NB4 (cell line): ENCODE measurements at regions not wholly inside any gene's neighbourhood (a gene's known extent, or its start where the extent isn't known, plus 50 kb on each side); places are given as distances from the start of the nearest gene placed in this dataset.

Source experiments
- DNase-seq: peaks from one replicate; pipeline ENCODE4 v3.0.0; 2010; ENCODE audit warnings: low read depth
- H3K4me3 ChIP-seq: one replicate; pipeline ENCODE4 v1.5.1; 2011; ENCODE audit warnings: mild to moderate bottlenecking, low read depth, low read length, moderate library complexity
- MYC ChIP-seq: IDR thresholded peaks from 2 replicates; pipeline ENCODE4 v1.6.1; 2011; ENCODE audit warnings: low read depth, low read length
- POLR2A ChIP-seq: IDR thresholded peaks from 2 replicates; pipeline ENCODE4 v1.6.1; 2011; ENCODE audit warnings: mild to moderate bottlenecking; ENCODE audit not compliant: insufficient read length; ENCODE audit errors: extremely low read depth
- TF ChIP-seq, protein P1 (sequence below): IDR thresholded peaks from one replicate; pipeline ENCODE4 v1.5.1; 2012; ENCODE audit warnings: low read depth, low read length
- TF ChIP-seq, protein P2 (sequence below): IDR thresholded peaks from 2 replicates; pipeline ENCODE4 v1.6.1; 2011; ENCODE audit warnings: low read depth, low read length

DNA sequence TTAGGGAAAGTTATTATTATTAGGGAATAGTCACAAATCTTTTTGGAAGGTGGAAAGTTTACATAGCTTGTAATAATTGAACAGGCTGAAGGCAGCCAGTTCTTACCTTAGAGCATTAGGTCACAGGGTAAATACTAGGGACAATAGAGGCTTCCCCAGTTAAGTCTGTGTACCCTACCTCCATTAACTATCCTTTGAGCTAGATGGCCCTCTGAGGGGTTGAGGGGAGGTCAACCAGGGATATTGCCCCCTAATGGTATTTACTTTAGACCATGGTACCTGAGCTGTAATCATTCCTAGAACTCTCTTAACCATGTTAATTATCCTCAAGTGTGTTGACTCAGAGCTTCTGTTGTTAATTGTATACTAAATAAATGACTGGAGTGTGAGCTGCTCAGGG is 120.5 kb upstream of the SCN7A start:
- TF ChIP-seq POLR2A: no peak
- no peak overlapping the region for H3K4me3 ChIP-seq
- DNase-seq: no peak

DNA sequence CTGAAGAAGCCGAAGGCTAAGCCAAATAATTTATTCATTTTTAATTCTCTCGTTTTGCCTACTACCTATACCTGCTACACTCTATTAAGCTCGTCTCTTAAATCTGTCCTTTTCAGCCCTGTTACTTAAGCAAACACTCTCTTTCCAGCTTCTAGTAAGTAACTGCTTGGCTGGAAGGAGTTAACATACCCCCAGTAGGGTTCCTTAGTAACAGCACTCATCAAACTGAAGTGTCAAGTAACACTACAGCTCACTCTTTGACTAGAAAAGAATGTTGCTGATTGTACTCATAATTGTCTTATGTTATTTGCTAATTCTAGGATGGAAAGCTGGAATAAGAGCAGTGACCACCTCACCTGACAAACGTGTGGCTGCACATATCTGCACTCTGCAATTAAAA is 120.0 kb upstream of the SCN7A start:
- no peak for DNase-seq
- TF ChIP-seq, protein P1, sequence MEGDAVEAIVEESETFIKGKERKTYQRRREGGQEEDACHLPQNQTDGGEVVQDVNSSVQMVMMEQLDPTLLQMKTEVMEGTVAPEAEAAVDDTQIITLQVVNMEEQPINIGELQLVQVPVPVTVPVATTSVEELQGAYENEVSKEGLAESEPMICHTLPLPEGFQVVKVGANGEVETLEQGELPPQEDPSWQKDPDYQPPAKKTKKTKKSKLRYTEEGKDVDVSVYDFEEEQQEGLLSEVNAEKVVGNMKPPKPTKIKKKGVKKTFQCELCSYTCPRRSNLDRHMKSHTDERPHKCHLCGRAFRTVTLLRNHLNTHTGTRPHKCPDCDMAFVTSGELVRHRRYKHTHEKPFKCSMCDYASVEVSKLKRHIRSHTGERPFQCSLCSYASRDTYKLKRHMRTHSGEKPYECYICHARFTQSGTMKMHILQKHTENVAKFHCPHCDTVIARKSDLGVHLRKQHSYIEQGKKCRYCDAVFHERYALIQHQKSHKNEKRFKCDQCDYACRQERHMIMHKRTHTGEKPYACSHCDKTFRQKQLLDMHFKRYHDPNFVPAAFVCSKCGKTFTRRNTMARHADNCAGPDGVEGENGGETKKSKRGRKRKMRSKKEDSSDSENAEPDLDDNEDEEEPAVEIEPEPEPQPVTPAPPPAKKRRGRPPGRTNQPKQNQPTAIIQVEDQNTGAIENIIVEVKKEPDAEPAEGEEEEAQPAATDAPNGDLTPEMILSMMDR: no peak
- TF ChIP-seq, protein P2, sequence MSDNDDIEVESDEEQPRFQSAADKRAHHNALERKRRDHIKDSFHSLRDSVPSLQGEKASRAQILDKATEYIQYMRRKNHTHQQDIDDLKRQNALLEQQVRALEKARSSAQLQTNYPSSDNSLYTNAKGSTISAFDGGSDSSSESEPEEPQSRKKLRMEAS: no peak
- TF ChIP-seq POLR2A (no peak), MYC (no peak)

DNA sequence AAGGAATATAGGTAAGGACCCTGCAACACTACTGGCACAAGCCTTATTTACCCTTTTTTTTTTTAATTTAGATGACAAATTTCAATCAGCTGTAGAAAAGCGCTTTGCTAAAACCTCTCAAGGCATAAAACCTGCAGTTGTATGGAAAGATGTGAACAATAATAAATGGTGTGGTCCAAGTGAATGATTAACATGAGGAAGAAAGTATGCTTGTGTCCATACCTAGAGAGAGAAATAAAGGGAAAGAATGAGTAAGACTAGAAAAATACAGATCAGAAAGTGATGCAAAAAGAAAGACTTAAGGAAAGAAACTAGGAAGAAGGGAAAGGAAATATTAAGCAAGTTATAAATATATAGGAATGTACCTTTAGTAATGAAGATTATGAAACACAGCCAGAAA is 119.2 kb upstream of the SCN7A start:
- no peak overlapping the region for H3K4me3 ChIP-seq
- TF ChIP-seq, protein P2: no peak
- TF ChIP-seq MYC: no peak
- TF ChIP-seq POLR2A: no peak
- TF ChIP-seq, protein P1: no peak
- DNase-seq: no peak

More for the DNA sequence above, 120.0 kb upstream of the SCN7A start:
- H3K4me3 ChIP-seq: no peak overlapping the region

DNA sequence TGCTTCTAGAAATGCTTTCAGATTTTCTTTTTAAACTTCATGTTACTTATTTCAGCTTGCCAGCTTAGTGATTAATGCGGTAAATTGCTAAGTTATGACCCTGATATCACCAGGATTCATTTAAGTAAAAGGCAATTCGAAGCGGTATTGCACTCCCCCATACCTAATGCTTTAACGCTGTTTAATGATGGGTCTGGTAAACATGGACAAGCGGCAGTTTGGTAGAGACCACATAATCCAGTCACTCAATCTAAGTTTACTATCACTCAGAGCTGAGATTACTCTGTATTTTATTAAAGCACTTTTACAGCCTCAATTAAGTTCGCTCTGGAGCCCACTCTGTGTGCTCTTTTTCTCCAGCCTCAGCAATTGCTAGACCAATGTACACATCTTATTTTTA is 118.2 kb upstream of the SCN7A start:
- no peak for DNase-seq
- no peak overlapping the region for H3K4me3 ChIP-seq
- TF ChIP-seq MYC (no peak), POLR2A (no peak)
- TF ChIP-seq, protein P1: no peak
- TF ChIP-seq, protein P2: no peak

DNA sequence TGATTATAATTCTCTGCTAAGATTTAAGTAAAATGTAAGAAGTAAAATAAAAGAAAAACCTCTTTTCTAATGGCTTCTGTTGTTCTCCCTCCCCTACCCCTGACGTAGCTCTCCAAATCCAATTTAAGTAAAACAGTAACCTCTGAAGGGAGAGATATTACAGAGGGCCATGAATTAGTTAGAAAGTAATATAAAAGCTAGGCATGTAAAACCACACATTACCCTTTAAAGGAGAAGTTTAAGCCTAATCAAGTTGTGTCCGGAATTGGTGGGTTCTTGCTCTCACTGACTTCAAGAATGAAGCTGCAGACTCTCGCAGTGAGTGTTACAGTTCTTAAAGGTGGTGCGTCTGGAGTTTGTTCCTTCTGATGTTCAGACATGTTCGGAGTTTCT is 116.9 kb upstream of the SCN7A start:
- TF ChIP-seq, protein P1: no peak
- TF ChIP-seq MYC: no peak
- TF ChIP-seq, protein P2: no peak
- no peak for TF ChIP-seq POLR2A
- DNase-seq: no peak
- no peak overlapping the region for H3K4me3 ChIP-seq

DNA sequence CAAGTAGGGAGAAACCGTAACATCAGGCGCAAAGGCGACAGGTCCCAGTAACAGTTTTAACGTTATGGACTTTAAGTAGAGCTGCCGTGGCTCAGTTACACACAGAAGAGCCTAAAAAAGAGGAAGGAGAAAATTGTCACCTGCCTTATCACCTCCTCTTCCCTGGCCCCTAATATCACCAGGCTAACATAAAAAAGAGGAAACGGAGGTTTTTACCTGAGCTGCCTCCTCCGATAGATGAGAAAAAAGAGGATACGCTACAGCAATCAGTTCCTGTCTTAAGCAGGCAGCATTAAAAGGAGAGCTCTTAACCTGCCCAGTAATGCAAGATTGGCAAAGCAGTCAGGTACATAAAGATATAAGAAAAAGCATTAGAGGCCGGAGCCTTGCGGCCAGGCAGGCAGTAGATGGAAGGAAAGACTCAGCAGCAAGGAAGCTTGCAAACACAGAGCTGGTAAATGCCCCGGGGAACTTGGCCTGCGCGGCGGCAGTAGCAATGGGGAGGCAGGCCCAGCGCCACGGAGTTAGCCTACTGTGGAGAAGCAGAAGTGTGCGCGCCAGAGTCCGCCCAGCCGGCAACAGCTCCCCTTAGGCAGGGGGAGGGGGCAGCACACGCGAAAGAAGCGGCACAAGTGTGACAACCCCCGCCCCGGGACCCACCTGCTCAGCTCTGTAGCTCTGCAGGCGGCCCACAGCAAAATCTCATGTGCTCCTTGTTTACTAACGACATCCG is 116.3 kb upstream of the SCN7A start:
- TF ChIP-seq POLR2A: no peak
- TF ChIP-seq, protein P1: no peak
- TF ChIP-seq MYC: no peak
- TF ChIP-seq, protein P2: no peak
- H3K4me3 ChIP-seq: no peak overlapping the region
- DNase-seq: peak; percentile 6
